RWPE1 (cell line): ENCODE measurements at regions not wholly inside any gene's neighbourhood (a gene's known extent, or its start where the extent isn't known, plus 50 kb on each side); places are given as distances from the start of the nearest gene placed in this dataset.

Experiments
- CTCF ChIA-PET: fragments of 350-600 bp; sonication (Branson Sonifier 250); formaldehyde crosslinking; extraction: SDS; loops from one replicate; lab custom pipeline; 2021; lab: Yijun Ruan, JAX
- POLR2A ChIA-PET: fragments of 400-600 bp; formaldehyde crosslinking; extraction: SDS; loops from one replicate; lab custom pipeline; 2020; ENCODE audit warnings: antibody characterized with exemption; ENCODE audit not compliant: low non-redundant PET; lab: Yijun Ruan, JAX
- DNase-seq: peaks from one replicate; pipeline ENCODE4 v3.0.0; 2012; ENCODE audit warnings: low spot score
- H3K27ac ChIP-seq: fragments of 450-650 bp; 2 replicates; pipeline ENCODE4 v1.5.1; 2017
- TF ChIP-seq, protein P1 (sequence below): fragments of 450-650 bp; conservative IDR thresholded peaks from 2 replicates; pipeline ENCODE4 v1.5.1; 2017; ENCODE audit warnings: low read depth, mild to moderate bottlenecking

- ChIA-PET POLR2A (no interaction called here), CTCF (interaction anchor here (0.5 to 0.6 kb wide), 2 partner anchors 53 to 576 kb away, joined by 4 to 5 read pairs; no protein-coding TSS in a partner anchor)
- no peak overlapping the region for H3K27ac ChIP-seq
- no peak for DNase-seq
- TF ChIP-seq, protein P1, sequence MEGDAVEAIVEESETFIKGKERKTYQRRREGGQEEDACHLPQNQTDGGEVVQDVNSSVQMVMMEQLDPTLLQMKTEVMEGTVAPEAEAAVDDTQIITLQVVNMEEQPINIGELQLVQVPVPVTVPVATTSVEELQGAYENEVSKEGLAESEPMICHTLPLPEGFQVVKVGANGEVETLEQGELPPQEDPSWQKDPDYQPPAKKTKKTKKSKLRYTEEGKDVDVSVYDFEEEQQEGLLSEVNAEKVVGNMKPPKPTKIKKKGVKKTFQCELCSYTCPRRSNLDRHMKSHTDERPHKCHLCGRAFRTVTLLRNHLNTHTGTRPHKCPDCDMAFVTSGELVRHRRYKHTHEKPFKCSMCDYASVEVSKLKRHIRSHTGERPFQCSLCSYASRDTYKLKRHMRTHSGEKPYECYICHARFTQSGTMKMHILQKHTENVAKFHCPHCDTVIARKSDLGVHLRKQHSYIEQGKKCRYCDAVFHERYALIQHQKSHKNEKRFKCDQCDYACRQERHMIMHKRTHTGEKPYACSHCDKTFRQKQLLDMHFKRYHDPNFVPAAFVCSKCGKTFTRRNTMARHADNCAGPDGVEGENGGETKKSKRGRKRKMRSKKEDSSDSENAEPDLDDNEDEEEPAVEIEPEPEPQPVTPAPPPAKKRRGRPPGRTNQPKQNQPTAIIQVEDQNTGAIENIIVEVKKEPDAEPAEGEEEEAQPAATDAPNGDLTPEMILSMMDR: no peak
Observed at GRCh38 chr5:77844373-77844622, 68.2 kb upstream of the TBCA start.

DNA sequence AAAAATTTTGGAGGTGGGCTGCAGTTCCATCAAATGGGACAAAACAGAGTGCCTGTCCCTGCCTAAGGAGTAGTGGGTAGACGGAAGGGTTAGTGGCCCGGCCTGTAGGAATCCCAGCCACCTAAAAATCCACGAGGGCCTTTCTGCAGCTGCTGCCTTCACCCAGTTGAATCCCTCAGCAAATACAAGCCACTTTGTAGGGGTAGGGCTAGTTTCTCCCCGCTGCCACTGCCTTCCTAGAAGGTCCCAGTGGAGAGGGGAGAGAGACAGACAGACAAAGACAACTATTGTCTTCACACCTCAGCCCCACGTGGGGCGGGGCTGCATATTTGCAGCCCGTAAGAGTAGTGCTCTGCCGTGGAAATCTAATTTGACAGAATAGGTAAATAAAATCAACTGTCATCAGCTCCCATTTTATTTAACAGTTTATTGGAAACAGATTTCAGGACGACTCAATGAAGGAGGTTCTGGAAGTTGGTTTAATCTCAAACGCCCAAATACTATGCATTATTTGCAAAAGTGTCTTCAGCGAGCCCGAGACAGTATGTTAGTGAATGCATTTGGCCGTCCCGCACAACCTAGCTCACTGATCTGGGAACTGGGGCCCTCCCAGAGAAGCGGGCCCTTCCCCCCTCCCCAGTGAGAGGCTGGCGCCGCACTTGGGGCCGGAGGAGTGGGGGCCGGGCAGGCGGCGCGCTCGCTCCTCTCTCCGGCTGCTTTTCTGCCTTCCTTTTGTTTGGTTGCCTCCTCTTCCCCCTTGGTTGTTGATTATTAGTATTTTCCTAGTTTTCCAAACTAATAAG is 67.6 kb upstream of the TBCA start:
- CTCF ChIA-PET: interaction anchor here (0.5 to 0.6 kb wide), 2 partner anchors 52 to 577 kb away, joined by 4 to 5 read pairs; no protein-coding TSS in a partner anchor
- POLR2A ChIA-PET: no interaction called here
- no peak for DNase-seq
- TF ChIP-seq, protein P1: no peak
- H3K27ac ChIP-seq: no peak overlapping the region

DNA sequence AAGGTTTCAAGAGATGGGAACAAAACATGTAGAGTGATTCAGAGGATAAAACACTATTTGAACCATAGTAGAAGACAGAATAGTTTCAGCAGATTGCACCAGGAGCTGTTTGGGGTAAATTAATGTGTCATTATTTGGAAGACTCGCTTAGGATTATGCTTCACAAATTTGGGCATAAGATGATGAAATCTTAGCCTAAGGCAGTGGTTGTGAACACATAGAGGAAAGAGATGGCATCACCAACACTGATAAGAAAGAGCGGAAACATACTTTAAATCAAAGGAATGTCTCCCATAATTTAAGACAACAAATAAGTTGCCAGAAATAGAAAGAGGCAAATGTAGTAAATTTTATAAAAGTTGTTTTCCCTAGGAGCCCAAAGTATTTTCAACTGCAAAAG is 66.1 kb upstream of the TBCA start:
- DNase-seq: no peak
- CTCF ChIA-PET: interaction anchor here (0.5 to 0.7 kb wide), 2 partner anchors 710 to 1123 kb away, joined by 3 to 5 read pairs; no protein-coding TSS in a partner anchor
- no peak overlapping the region for H3K27ac ChIP-seq
- POLR2A ChIA-PET: no interaction called here
- TF ChIP-seq, protein P1: no peak

DNA sequence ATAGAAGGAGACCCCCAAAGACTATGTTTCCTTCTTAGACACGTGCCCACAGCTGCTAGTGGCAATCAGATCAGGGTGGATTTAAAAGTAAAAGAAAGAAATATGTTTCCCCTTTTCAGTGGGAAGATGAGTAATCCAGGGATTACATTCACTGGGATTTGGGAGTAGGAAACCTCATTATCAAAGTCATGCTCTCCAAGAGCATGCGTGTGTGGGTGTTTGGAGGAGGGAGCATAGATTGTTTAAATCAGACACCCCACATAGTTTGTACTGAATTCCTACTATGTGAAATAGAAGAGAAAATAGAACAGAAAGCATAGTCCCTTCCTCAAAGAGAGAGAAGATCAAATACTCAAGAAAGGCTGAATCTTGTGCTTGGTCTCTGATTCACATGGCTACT is 65.5 kb upstream of the TBCA start:
- H3K27ac ChIP-seq: no peak overlapping the region
- CTCF ChIA-PET: interaction anchor here (0.5 to 0.7 kb wide), 2 partner anchors 711 to 1124 kb away, joined by 3 to 5 read pairs; no protein-coding TSS in a partner anchor
- DNase-seq: no peak
- POLR2A ChIA-PET: no interaction called here
- TF ChIP-seq, protein P1: no peak

DNA sequence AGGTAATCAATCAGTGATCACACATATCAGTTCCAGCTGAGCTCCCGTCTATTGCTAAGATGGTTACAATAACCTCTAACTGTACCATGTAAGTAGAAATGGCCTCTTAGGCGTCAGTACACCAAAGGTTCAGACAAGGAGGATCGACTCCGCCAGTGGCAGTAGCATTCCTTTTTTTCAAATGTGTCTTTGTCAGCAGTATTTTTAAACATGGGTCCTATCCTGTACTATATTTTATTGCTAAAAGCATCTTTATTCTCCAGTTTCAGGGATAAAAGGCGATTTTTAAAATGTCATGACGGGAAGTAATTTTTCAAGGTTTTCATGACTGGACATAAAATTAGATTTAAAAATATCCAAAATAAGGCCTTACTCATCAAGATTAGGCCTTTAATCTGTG is 64.8 kb upstream of the TBCA start:
- ChIA-PET POLR2A (no interaction called here), CTCF (no interaction called here)
- TF ChIP-seq, protein P1: no peak
- no peak for DNase-seq
- H3K27ac ChIP-seq: no peak overlapping the region

DNA sequence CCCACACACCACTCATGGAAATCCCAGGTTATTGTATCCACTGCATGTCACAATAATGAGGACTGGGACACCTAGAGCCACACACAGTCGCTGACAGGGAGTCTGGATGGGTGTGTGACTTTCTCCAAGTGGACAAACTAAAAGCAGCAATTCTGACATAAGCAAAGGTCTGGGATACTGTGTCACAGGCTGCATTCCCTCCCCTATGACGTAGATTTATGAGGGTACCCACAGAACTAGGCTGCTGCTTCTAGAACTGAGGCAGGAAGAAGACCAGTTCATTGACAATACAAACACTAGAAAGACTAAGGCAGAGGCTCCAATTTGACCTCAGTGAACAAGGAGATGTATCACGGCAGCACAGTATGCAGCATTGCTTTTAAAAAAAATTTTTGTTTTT is 63.6 kb upstream of the TBCA start:
- no peak overlapping the region for H3K27ac ChIP-seq
- TF ChIP-seq, protein P1: no peak
- ChIA-PET CTCF (interaction anchor here (0.6 kb wide), 1 partner anchor 46 kb away, joined by 5 read pairs; no protein-coding TSS in a partner anchor), POLR2A (no interaction called here)
- no peak for DNase-seq
